ENCODE measurements at regions not wholly inside any gene's neighbourhood (a gene's known extent, or its start where the extent isn't known, plus 50 kb on each side); places are given as distances from the start of the nearest gene placed in this dataset.

- no peak for TF ChIP-seq CTCF (conservative IDR thresholded peaks at IDR 0.05; ENCODE audit: low read length)
- no peak for TF ChIP-seq EZH2phosphoT487 (IDR thresholded peaks at IDR 0.05; ENCODE audit: borderline replicate concordance)
Observed at GRCh38 chr4:177175473-177175872, 134.2 kb upstream of the NEIL3 start.

Data from Loucy (cell line).